ENCODE measurements at regions not wholly inside any gene's neighbourhood (a gene's known extent, or its start where the extent isn't known, plus 50 kb on each side); places are given as distances from the start of the nearest gene placed in this dataset.

DNA sequence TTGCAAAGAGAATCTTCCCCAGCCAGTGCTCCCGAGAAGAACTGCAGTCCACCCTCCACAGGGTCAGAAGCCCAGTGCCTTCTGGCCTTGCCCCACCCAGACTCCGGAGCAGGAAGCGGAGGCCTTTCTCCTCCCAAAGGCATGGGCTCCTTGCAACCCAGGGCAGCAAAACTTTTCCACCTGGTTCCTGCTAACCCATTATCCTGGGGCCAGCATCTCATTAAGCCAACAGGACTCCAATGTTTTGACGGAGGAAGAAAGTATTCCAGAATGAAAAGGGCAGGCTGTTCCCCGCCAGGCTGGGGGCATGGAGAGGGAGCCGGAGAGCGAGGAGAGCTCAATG, 88.1 kb downstream of the RTL6 start:
- no peak overlapping the region for H3K4me3 ChIP-seq
- no peak overlapping the region for H3K27ac ChIP-seq
- H3K27me3 ChIP-seq, result no peaks in the 10 kb centered on the region
- intact Hi-C loops (cut with DNase I), result no loop called here
- H3K9ac ChIP-seq (ENCODE audit: low read depth in 2 of 2, low read length in 2 of 2), result no peak overlapping the region
- DNase-seq, result no peak
- H3K4me1 ChIP-seq, result no peaks in the 10 kb centered on the region
- H3K36me3 ChIP-seq, result no peaks in the 10 kb centered on the region
- TF ChIP-seq, protein P1, sequence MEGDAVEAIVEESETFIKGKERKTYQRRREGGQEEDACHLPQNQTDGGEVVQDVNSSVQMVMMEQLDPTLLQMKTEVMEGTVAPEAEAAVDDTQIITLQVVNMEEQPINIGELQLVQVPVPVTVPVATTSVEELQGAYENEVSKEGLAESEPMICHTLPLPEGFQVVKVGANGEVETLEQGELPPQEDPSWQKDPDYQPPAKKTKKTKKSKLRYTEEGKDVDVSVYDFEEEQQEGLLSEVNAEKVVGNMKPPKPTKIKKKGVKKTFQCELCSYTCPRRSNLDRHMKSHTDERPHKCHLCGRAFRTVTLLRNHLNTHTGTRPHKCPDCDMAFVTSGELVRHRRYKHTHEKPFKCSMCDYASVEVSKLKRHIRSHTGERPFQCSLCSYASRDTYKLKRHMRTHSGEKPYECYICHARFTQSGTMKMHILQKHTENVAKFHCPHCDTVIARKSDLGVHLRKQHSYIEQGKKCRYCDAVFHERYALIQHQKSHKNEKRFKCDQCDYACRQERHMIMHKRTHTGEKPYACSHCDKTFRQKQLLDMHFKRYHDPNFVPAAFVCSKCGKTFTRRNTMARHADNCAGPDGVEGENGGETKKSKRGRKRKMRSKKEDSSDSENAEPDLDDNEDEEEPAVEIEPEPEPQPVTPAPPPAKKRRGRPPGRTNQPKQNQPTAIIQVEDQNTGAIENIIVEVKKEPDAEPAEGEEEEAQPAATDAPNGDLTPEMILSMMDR (IDR thresholded peaks at IDR 0.05), result no peak
- H3K9me3 ChIP-seq, result no peaks in the 10 kb centered on the region

DNA sequence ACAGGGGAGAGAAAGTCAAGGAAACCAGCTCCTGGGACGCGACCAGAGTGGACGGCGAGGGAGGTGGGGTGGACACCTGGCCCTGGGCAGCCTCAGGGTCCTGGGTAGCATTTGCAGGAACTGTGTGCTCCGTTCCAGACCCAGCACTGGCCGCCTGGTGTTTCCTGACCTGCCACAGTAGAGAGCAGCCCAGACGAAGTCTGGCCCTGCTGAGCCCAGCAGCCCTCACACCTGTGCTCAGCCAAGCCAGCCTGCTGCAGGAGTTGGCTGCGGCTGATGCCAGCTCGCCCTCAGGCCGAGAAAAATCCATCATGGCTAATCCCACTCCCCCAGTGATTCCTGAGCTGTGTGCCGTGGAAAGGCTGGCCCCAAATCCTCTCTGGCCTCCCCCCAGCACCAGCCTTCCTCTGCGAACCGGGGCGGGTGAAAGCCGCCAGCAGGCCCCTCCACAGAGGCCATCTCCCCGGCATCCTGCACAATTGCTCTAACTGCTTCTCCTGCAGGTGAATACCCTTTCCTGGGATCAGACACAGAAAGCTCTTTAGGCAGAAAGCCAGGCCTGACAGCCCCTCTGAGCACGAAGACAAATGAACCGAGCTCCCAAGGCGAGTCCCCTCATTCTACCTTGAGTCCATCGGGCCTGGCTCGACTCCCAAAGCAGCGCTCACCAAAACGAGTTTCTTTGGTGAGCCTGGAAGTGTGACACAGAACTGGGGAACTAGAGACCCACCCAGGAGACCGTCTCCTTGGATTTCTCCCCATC, 88.6 kb downstream of the RTL6 start:
- no peak overlapping the region for H3K4me3 ChIP-seq
- no peaks in the 10 kb centered on the region for H3K27me3 ChIP-seq
- H3K4me1 ChIP-seq, result no peaks in the 10 kb centered on the region
- no peak overlapping the region for H3K27ac ChIP-seq
- H3K9ac ChIP-seq (ENCODE audit: low read depth in 2 of 2, low read length in 2 of 2), result no peak overlapping the region
- H3K9me3 ChIP-seq, result no peaks in the 10 kb centered on the region
- no peaks in the 10 kb centered on the region for H3K36me3 ChIP-seq
- DNase-seq, result no peak
- intact Hi-C loops (cut with DNase I), result no loop called here
- TF ChIP-seq, protein P1 (IDR thresholded peaks at IDR 0.05), result no peak

DNA sequence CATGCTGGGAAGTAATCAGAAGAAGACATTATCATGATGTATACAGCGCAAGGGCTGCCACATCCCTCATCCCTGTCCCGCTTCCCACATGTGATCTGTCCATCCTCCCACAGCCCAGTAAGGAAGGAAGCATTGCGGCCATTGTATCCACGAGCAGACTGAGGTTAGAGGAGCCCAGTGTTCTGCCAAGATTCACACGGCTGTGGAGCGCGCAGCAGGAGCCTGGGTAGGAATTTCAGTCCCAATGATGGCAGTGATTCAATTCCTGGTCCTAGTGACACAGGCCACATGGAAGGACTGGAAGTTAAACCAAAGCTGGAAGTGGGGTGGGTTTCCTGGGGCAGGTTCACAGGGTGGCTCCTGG, 89.2 kb downstream of the RTL6 start:
- Histone ChIP-seq H3K27ac (no peak overlapping the region), H3K4me1 (no peaks in the 10 kb centered on the region), H3K36me3 (no peaks in the 10 kb centered on the region), H3K4me3 (no peak overlapping the region), H3K27me3 (no peaks in the 10 kb centered on the region), H3K9ac (ENCODE audit: low read depth in 2 of 2, low read length in 2 of 2) (no peak overlapping the region), H3K9me3 (no peaks in the 10 kb centered on the region)
- TF ChIP-seq, protein P1 (IDR thresholded peaks at IDR 0.05), result no peak
- DNase-seq, result no peak
- intact Hi-C loops (cut with DNase I), result no loop called here

GRCh38 chr22:44407987-44408828, 89.8 kb downstream of the RTL6 start:
- no peaks in the 10 kb centered on the region for H3K27me3 ChIP-seq
- TF ChIP-seq, protein P1 (IDR thresholded peaks at IDR 0.05), result no peak

DNA sequence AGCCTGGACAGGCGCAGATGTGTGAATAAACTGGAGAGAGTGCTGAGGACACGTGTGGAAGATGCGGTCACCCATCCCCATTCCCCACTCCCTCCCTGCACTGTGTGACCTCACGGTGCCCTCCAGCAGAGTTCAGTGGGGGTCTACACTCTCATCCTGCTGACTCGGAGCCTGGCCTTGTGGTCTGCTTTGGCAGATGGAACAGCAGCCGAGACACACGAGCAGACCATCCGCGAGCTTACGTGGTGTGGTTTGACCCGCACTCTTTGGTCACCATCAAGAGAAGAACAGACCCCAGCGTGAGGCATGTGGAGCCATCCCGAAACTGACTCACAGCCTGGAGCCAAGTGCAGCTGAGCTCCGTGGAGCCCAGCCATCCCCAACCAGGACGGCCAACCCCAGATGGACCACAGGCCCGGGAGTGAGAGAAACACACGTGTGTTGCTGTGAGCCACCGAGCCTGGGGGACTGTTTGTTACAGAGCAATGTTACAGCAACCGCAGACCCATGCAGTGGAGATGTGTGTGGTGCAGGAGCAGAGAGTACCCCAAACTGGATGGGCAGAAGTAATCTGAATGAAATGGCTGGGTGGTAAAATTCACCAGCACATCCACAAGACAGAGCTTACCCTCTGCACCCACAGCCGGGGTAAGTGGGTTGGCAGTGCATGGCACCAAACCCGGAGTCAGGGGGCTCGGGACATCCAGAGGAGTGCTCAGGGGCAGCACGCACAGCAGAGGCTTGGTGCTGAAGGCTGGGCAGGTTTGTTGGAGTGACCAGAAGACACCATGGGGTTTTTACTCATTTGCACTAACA, 90.7 kb downstream of the RTL6 start:
- TF ChIP-seq, protein P1 (IDR thresholded peaks at IDR 0.05), result no peak
- Histone ChIP-seq H3K27ac (no peak overlapping the region), H3K36me3 (no peaks in the 10 kb centered on the region), H3K9me3 (no peaks in the 10 kb centered on the region), H3K4me3 (no peak overlapping the region), H3K9ac (ENCODE audit: low read depth in 2 of 2, low read length in 2 of 2) (no peak overlapping the region), H3K4me1 (no peaks in the 10 kb centered on the region), H3K27me3 (no peaks in the 10 kb centered on the region)
- intact Hi-C loops (cut with DNase I), result no loop called here
- no peak for DNase-seq

More at GRCh38 chr22:44407987-44408828, 89.8 kb downstream of the RTL6 start:
- Histone ChIP-seq H3K9ac (ENCODE audit: low read depth in 2 of 2, low read length in 2 of 2) (no peak overlapping the region), H3K9me3 (no peaks in the 10 kb centered on the region), H3K4me1 (no peaks in the 10 kb centered on the region), H3K27ac (no peak overlapping the region), H3K4me3 (no peak overlapping the region), H3K36me3 (no peaks in the 10 kb centered on the region)
- intact Hi-C loops (cut with DNase I), result no loop called here
- DNase-seq, result no peak

Data from colonic mucosa (tissue), 4 donors.